Esophagus muscularis mucosa (tissue), 3 donors: ENCODE measurements at regions not wholly inside any gene's neighbourhood (a gene's known extent, or its start where the extent isn't known, plus 50 kb on each side); places are given as distances from the start of the nearest gene placed in this dataset.

Experiments used
- CTCF ChIP-seq, 3 experiments: fragments of 200-600 bp in 2 of 3; fragments of 450-650 bp in 1 of 3; sonication (generic) in 2 of 3; IDR thresholded peaks; one replicate each; pipeline ENCODE4 v1.5.1; 2017 to 2019; ENCODE audit warnings: antibody characterized with exemption in 3 of 3, mild to moderate bottlenecking in 2 of 3, moderate library complexity in 1 of 3
- POLR2A ChIP-seq: fragments of 450-650 bp; IDR thresholded peaks from one replicate; pipeline ENCODE4 v1.6.1; 2017; ENCODE audit warnings: antibody characterized with exemption, moderate library complexity, mild to moderate bottlenecking, low read depth

- TF ChIP-seq CTCF (IDR thresholded peaks at IDR 0.05): no peak
- no peak for TF ChIP-seq POLR2A
Measured at GRCh38 chr2:176680916-176681516, 411.8 kb downstream of the MTX2 start.
